HG03432 (cell line): ENCODE measurements at regions not wholly inside any gene's neighbourhood (a gene's known extent, or its start where the extent isn't known, plus 50 kb on each side); places are given as distances from the start of the nearest gene placed in this dataset.

ENCODE experiments used
- ATAC-seq: cut with Tn5 transposase; IDR thresholded peaks from one replicate; pipeline ENCODE4 v1.9.1; 2021; ENCODE audit warnings: mild to moderate bottlenecking, moderate library complexity; ENCODE audit not compliant: unreplicated experiment

DNA sequence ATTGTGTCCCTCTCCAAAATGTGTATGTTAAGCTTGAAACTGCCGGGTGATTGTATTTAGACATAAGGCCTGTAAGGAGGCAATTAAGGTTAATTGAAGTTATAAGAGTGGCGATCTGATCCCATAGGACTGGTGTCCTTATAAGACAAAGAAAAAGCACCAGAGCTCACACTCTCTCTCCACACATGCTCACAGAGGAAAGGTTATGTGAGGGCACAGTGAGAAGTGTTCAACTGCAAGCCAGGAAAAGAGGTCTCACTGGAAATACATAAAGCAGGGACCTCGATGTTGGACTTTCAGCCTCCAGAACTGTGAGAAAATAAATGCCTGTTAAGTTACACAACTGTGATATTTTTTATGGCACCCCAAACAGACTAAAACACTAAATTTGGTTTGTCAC lies 1233.8 kb upstream of the CNTN5 start:
- no peak for ATAC-seq

DNA sequence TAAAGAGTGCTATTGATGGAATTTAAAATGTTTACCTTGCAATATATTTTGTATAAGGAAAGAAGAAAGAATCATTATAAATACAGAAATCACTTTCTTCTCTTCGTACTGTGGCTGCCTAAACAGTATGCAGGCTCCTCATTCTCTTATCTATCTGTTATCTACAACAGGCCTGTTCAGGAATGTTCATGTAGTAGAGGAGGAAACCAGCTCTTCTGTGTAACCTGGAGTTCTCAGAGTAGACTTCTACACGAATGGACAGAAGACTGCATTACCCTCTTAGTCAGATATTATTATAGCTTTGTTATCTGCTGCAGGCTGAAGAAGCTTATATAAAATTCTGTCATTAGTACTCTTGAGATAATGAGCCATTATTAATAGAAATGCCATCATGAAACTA lies 1225.9 kb upstream of the CNTN5 start:
- no peak for ATAC-seq

DNA sequence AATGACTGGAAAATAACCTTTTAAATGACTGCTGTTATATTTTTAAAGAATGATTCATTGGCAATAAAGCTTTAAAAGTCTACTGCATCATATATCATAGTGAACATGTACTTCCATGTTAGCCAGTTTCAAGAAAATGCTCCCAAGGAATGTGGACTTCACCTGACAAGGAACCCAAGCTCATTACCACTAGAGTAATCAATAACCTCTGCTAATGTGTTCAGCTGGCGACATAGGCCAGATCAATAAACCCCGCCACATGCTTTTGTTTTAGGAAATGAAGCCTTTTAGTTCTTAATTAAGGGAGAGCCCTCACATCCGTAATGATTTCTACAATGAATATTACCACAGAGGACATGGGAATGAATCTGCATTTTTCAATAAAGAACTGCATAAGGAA lies 1219.9 kb upstream of the CNTN5 start:
- no peak for ATAC-seq

DNA sequence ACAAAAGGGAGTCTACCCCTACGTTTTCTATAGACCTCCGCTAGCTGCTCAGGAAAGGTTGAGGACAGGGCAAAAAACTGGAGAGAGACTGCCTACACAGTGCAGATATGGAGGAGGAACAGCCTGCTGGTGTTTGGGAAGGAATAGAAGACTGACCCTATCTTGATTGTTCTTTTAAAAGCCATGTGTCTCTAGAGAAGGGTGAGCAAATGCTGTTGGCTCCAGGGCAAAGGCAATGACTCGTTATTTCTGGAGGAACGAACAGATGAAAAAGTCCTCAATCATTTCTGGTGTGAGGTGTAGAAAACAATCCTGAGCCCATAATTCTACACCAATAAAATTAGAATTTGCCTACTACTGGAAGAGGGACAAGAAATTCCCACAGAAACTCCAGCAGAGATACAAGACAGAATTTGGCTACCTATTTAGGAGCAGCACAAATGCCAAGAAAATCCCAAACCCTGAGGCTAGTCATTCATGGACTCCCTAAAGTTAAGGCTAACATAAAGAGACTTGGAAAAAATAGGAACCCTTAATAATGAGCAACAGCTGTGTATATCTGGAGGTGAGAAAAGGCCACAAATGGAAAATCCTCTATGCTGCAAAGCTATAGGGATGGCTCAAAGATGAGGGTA lies 1206.3 kb upstream of the CNTN5 start:
- no peak for ATAC-seq

DNA sequence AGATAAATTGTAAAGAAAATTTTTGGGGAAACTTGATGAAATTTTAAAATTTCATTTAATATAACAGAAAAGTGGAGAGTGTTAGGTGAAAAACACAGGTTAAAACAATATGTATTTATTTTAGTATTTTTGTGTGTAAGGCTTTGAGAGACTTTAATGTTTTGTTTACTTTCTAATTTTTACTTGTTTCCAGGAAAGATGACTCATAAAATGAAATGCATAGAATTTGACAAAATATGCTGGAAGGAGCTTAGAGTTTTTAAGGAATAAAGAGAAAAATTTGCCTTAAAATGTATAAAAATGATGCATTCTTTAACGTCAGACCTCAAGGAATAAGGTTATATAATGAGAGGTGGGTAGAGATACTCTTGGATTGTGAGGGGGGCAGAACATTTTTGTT lies 1205.1 kb upstream of the CNTN5 start:
- no peak for ATAC-seq

DNA sequence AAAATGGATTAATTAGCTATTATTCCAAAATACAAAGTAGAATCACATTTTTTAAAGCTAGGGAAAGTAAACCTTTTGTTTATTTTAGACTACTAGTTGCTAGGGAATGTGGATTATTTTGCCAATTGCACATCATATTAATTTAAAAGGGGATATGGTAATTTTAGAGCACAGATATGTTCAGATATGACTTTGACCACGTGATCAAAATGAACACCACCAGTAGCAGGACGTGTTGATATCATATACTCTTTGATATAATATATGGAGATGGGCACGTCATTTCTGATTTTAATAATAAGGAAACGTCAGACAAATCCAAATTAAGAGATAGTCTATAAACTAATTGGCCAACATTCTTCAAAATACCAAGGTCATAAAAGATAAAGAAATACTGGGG lies 1188.3 kb upstream of the CNTN5 start:
- ATAC-seq: no peak

- no peak for ATAC-seq
These were observed 1187.3 kb upstream of the CNTN5 start for GRCh38 chr11:97833412-97833811.

DNA sequence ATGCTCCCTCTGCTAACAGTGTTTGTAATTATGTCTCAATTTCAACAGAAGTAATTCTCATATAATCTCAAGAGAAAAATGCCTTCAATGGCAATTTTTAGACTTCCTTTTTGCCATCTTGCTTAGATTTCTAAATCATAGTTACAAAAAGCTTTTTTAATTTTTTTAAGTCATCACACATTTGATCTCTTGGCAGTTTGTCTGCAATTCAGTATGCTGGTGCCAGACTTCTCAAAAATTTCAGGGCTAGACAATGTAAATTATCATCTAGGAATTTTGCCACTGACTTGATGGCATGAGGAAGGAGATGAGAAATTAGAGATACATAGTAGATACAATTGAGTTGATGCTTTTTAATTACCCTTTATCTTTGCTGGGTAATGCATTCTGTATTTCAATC lies 1176.7 kb upstream of the CNTN5 start:
- no peak for ATAC-seq

DNA sequence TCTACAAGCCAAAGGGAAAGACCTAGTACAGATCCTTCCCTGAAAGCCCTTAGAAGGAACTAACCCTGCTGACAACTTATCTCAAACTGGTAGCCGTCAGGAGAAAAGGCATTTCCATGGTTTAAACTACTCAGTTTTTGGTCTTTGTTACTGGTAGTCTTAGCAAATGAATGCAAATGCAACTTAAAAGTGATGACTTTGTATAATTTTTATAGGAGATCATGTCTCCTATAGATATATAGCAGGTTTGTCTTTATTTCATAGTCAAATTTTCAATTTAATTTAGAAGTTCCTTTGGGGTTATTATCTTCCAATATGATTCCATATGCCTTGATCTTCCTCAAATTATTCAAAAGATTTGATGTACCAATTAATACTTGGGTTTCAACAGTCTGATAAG lies 1173.0 kb upstream of the CNTN5 start:
- ATAC-seq: no peak

DNA sequence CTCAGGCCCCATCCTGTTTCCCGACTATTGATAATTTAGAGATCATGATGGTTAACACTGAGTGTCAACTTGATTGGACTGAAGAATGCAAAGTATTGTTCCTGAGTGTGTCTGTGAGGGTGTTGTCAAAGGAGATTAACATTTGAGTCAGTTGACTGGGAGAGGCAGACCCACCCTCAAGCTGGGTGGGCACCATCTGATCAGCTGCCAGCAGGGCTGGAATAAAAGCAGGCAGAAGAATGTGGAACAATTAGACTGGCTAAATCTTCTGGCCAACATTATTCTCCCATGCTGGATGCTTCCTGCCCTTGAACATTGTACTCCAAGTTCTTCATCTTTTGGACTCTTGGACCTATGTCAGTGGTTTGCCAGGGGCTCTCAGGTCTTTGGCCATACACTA lies 1170.0 kb upstream of the CNTN5 start:
- ATAC-seq: no peak

- no peak for ATAC-seq
These were observed 1166.4 kb upstream of the CNTN5 start for GRCh38 chr11:97854357-97854756.

DNA sequence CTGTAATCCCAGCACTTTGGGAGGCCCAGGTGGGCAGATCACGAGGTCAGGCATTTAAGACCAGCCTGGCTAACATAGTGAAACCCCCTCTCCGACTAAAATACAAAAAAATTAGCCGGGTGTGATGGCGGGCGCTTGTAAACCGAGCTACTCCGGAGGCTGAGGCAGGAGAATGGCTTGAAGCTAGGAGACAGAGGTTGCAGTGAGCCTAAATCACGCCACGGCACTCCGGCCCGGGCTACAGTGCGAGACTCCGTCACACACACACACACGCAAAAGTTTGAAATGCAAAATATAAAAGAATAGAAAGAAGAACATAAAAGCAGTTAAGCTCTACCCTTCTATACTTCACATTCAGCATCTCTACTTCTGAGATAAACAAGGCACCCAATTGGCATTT lies 1165.9 kb upstream of the CNTN5 start:
- ATAC-seq: no peak

DNA sequence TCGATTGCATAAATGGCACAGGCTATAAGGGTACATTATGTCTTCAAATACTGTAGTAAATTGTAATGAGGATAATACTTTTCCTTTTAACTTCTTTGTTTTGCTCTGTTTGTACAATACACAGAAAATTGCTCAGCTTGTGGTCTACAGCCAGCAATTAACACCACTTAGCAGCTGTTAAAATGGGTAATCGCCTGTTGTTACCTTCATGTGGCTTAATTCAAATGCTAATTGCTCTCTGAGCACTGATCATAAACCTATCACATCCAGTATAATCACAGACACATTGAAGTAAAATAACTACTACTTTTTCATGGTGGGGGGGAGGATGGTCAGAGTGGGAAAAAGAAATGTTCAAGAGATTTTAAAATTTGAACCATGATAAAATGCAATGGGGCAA lies 1164.1 kb upstream of the CNTN5 start:
- no peak for ATAC-seq

DNA sequence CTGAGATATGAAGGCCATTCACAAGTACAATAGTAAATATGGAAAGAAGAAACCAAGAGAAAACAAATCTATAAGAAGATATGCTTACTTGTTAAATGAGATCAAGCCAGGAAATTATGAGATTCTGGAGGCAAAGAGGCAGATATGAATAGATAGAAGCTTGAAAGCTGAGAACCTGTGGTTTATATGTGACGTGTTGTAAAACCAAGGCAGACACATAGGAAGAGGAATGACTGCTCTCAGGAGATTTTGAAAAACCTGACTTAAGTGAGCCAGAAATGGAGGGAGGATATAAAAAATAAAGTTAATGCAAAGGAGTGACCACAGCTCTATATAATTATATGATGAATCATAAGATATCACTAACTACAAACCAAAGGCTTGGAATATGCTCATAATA lies 1160.5 kb upstream of the CNTN5 start:
- ATAC-seq: no peak

GRCh38 chr11:97862021-97862420 lies 1158.7 kb upstream of the CNTN5 start:
- ATAC-seq: no peak

DNA sequence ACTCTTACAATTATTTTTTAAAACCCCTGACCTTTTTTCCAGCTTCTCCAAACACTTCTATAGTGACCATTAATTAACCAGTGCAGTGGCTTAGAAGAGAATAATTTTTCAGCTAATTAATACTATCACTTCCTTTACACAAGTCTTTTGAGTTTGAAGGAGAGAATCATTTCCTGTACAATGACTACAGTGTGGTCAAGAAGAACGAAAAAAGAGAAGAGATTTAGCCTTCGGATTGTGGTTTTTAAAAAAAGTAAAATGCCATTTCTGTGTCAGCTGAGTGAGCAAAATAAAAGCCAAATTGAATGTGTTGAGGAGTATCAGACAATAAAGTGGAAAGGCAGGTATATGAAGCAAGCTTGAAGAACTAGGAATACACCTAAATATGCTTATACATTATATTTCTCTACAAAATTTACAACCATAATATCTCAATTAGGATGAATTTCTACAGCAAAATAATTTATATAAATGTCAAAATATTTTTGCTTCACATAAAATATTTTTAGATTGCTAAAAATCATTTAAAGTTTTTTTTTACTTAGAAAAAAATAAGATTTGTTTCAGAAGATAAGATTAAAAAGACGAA lies 1155.2 kb upstream of the CNTN5 start:
- ATAC-seq: no peak

GRCh38 chr11:97871816-97872215 lies 1148.9 kb upstream of the CNTN5 start:
- no peak for ATAC-seq

GRCh38 chr11:97880209-97880608 lies 1140.5 kb upstream of the CNTN5 start:
- no peak for ATAC-seq

DNA sequence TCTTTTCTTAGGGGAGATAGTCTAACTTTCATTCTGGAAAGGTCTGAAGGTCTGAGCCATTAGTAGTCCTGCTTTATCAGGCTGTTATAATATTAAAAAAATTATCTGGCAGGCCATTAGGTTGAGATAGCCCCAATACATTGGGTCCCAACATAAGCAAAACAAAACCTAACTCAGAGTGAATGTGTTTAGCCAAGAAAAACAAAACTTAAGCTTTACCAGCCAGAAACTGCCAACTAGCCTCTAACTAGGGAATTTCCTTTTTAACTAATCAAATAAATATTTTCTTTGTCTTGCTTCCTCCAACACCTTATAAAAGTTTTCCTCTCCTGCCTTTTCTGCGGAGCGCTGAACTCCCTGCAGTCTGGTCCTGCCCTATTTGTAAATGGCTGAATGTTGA lies 1137.7 kb upstream of the CNTN5 start:
- ATAC-seq: no peak

GRCh38 chr11:97888641-97889040 lies 1132.1 kb upstream of the CNTN5 start:
- no peak for ATAC-seq

DNA sequence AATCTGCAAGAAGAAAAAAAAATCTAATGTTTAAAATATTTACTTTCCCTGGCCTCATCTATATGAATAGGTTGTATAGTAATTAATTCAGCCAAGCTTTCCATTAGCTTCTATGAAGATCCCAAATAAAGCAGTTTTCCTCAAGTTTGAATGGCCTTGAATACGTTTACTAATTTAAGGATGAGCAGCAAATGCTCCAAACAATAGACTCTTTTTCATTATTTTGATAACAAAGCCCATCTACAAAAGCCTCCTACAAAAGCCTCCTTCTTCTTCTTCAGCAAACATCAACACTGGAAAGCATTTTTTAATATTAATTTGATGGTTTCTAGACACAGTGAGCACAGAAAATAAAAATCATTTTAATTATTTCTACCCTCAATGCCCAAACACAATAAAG lies 1130.3 kb upstream of the CNTN5 start:
- no peak for ATAC-seq

- ATAC-seq: no peak
These were observed 1127.1 kb upstream of the CNTN5 start for GRCh38 chr11:97893612-97894011.

DNA sequence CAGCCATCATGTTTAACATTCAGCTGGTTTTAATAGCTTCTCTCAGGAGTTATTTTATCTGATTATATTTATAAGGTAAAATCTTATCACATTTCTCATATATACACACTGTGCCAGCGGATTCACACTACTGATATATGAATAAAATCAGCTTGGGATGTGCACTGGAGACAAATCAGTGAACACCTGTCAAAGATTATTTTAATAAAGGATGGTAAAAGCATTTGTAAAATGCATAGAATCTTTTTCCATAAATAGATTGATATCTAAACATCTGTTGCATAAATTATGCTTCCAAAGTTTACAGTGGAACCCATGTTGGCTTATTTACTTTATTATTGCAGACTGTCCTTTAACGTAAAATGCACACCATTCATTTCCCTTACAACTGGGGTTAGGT lies 1125.8 kb upstream of the CNTN5 start:
- ATAC-seq: no peak
